HG02852 (cell line): ENCODE measurements at regions not wholly inside any gene's neighbourhood (a gene's known extent, or its start where the extent isn't known, plus 50 kb on each side); places are given as distances from the start of the nearest gene placed in this dataset.

Experiments used
- ATAC-seq: cut with Tn5 transposase; IDR thresholded peaks from one replicate; pipeline ENCODE4 v1.9.1; 2021; ENCODE audit warnings: mild to moderate bottlenecking, moderate library complexity; ENCODE audit not compliant: unreplicated experiment

DNA sequence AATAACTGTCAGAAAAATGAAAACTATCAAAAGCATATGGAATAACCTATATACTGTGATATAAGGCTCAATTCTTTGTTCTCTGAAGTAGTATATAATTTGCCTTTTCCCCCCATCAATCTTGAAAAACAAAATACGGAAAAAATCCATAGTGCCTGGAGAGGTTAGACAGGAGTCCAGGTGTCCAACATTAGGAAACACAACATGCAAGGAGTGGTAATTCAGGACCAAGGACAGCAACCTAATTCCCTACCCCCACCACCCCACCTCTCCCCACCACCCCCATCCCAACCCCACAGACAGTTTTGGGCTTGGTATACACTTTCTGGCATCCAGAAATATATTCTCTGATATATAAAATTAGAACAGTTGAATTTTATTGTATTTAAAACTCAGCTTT, 55.1 kb upstream of the SLC25A26 start:
- no peak for ATAC-seq

DNA sequence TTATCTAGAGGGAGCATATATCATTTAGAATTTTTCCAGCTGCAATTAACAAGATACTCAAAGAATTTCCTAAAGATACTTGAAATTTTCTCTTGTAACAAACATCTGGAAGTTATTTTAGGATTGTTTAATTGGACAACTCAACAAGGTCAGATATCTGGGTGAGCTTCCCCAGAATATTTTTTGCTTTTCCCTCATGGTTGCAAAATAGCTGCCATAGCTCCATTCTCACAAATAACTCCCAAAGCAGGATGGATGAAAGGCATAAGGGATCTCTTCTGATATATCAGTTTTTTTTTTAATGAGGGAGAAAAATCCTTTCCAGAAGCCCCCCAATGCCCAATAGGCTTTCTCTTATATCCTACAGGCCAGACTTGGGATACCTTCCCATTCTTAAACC, 56.6 kb upstream of the SLC25A26 start:
- no peak for ATAC-seq

DNA sequence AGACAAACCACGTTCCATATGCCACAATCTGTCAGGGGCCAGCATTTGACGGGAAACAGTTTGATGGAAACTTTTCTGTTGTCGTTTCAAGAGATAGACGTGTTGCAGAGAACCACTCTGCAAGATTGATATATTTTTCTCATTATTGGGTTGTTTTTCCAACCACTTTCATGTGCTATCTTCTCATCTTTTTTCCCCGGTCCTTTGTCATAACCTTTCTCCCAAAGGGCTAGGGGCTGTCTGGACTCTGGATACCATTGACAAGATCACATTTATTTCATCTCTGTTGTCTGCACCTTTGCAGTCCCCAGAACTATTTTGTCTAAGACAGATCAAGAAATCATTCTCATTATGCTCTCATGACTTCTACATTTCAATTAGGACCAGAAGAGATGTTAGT, 57.6 kb upstream of the SLC25A26 start:
- ATAC-seq: no peak

DNA sequence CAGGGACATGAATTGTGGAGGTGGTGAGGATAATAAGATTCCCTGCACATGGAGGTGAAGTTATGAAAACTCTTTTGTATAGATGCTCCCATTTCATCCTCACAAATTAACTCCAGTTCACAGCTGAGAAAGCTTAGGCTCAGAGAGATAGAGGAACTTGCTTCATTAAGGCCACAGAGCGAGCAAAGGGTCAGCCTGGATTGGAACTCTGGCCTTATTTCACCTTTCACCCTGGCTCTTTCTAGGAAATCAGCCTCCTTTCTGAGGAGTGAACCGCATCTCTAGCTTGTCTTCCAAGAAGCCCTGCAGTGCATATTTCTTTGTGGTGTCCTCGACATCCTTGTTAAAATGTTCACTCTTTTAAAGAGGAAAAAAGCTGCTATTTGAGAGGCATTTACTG, 58.0 kb upstream of the SLC25A26 start:
- no peak for ATAC-seq

DNA sequence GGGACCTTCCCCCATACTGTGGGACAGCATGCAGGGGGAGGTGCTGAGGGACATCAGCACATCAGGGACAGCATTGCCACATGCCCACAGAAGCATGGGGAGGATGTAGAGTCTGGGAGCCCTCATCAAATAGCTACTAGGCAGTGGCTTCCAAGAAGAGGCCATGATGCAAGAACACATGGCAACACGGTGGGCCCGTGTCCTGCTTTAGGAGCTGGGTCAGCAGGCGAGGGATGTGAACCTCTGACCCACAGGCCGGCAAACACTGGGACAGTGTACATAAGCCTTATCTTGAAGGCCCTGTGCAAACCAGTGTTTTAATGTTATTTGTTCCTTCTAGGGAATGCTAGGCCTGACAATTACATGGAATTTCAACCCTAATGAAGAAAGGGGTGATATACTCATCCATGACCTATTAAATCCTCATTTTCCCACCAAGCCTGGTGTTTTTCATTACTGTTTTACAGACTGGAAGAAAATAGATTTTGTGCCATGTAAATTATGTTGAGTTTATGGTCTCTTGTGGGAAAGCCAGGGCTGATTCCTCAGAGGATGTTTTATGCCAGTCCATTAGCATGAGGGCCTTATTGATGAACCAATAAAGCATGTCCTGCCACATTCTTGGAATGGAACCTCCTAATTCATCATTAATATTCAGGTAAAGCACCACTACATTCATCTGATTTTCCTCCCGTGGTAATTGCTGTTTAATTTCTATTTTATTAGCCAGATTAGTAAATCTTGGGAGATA, 61.7 kb upstream of the SLC25A26 start:
- no peak for ATAC-seq

DNA sequence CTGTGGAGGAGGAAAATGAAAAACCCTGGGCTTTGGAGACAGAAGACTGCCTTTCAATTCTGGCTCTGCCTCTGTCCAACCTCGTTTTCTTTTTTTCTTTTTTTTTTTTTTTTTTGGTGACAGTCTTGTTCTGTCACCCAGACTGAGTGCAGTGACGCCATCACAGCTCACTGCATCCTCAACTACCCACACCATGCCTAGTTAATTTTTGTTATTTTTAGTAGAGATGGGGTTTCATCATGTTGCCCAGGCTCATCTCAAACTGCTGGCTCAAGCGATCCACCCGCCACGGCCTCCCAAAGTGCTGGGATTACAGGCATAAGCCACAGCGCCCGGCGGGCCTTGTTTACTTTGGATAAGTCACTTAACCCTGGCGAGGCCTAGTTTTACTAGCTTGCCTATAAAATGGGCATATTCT, 66.3 kb upstream of the SLC25A26 start:
- no peak for ATAC-seq

DNA sequence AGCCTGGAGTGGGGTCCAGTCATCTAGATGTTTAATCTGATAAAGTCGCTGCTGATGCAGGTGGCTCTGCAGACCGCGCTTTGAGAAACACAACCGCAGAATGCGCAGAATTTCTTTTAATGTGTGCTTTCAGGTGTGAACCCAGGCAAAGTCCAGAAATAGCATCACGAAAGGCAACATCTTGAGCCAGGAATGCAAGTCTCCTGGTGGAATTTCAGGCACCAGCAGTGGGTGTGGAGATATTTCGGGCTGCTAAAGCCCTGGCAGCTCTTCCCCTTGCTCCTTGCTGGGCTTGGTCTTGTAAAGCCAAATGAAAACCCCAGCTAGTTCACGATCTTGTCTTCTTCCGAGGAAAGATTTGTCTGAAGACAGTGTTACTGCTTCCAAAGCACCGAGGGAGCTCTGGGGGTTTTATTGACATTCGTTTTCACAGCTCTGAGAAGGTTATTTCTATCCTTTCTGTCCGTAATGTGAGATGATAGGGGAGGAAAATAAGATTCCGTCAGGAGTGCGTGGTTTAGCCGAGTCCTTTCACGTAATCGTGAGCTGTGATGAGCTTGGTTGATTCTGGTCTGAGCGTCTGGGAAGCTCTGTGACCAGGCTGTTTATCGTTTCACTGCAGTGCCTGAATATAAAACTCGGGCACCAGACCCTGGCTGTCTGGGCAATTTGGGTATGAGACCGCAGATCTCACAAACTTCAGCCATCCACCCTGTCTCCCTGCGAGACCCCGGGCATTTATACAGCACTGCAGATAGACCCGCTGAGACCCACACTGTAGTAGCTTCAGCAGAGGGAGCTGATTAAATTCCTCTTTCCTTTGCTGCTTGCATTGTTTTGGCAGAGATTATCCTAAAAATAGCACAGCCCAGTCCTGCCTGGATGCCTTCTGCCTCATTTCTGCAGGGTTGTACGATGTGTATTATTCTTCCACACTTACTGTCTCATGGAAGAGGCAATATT, 67.0 kb upstream of the SLC25A26 start:
- ATAC-seq: no peak

DNA sequence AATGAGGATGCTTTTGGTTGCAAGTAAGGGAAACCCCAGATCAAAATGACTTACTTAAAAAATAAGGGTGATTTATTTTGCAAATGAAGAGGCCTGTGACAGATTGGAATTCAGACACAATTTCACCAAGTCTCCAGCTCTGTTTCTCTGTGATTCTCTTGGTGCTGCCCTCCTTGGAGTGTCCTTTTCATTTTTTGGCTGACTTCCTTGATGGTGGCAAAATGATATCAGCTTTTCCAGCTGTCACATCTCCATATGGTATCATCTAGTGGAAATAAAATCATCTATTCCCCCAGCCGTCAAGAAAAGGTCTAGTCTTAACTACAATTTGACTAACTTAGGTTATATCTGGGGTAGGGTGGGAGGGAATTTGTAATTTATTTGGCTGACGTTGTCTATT, 68.5 kb upstream of the SLC25A26 start:
- ATAC-seq: no peak

DNA sequence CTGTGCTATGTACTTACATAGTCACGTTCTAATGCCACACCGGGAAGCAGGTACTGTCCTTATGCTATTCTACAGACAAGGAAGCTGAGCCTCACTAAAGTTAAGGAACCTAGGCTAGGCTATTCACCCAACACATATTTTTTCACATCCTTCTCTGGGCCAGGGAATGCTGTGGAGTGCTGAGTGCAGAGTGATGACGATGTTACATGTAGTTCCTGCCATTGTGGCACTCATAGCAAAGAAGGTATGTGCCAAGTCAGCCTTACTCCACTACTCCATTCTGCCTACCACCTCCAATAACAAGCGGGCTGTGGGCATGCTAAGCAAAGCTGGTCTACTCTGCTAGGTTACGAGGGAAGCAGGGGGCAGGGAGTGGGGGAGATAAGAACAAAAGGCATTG, 69.8 kb upstream of the SLC25A26 start:
- ATAC-seq: no peak

DNA sequence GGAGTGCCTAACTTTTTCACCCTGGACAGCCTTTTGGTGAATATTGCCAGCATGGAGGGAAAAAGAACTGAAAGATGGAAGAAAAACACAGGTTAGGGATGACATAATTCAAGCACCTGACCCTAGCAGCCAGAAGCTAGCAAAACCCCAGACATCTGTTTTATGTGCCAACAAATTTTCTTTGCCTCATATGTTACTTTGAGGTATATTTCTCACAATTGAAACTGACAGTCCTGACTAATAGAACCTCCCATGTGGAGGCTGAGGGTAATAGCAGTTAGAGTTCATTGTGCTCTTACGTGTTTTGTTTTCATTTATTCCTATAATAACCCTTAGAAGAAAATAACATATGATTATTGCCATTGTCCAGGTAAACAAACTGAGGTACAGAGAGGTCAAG, 71.5 kb upstream of the SLC25A26 start:
- no peak for ATAC-seq

DNA sequence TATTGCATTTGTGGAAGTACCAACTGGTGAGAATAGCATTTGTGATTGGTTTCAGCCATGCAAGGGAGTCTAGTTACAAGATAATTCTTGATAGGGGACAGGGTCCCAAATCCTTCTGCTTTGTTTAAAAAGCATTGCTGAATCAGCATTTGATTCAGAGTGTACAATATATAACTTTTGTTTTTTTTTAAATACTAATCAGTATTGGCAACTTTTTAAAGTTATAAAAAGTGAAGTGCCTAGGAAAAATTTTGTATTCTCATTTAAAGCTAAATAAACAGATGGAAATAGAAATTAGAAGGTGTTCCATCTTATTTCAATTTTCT, 75.4 kb upstream of the SLC25A26 start:
- ATAC-seq: no peak

DNA sequence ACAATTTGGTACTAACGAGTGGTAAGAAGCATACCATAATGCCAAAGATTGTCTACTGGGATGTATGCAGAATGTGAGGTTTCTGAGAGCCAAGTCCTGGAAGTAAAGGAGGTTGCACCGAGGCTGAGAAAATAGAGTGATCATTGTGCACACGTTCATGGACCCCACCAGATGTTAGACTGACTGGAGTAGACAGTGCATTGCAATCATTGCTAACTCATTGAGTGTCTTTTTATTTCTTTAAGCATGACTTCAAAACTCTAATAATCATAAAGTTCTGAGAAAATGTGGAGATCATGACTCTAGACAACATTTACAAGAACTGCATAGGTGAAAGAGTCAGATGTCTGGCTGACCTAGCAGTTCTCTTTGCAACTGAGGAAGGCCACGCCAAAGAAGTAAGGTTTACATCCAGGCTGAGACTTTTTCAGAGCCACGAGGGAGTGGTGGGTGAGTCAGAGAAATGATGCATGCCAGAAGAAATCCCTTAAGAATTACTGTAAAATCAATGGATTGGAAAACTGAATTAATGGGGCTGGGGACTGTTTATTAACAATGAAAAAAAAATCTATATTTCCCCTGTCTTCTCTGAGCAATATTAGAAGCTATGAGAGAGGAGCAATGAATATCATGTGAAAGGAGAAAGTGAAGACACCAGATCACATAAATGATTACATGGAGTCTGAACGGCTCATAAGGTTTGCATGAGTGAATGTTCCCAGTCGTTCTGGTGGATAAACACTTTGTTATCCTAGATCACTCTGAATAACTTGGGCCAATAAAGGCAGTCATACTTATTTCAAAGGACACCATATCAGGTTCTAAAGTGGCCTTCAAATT, 76.0 kb upstream of the SLC25A26 start:
- no peak for ATAC-seq

DNA sequence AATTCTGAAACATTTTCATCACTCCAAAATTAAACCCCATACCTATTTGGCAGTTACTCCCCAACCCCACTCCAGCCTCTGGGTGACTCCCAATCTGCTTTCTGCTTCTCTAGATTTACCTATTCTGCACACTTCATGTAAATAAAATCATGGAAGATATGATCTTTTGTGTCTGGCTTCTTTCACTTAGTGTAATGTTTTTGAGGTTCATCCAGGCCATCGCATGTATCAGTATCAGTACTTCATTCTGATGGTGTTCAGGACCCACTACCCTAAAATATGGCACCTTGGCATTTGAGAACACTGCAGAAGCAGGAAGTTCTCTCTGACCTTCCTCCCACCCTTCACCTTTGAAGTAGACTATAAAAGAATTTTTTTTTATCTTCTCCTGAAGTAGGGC, 78.7 kb upstream of the SLC25A26 start:
- ATAC-seq: no peak

DNA sequence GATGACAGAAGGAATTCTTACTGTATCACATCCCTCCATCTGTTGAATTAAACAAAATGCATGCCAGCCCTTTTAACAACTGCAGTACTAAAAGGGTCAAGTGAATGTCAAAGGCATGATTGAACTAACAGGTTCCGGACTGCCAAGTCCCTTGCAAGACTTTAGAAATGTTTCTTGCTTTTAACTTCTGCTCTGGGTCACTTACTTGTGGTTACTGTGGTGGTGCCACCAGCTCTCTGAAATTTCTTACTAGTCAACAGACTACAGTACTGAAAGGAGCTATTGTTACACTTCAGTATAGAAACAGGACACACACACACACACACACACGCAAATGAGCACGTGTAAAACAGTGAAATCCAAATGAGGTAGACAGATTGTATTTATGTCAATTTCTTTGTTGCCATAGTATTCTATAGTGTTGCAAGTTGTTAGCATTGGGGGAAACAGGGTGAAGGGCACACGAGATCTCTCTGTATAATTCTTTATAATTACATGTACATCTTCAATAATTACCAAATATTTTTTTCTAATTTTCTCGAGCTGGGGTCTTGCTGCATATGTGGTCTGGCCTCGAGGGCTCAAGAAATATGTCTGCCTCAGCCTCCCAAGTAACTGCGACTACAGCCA, 79.9 kb upstream of the SLC25A26 start:
- peak; percentile 72 for ATAC-seq

DNA sequence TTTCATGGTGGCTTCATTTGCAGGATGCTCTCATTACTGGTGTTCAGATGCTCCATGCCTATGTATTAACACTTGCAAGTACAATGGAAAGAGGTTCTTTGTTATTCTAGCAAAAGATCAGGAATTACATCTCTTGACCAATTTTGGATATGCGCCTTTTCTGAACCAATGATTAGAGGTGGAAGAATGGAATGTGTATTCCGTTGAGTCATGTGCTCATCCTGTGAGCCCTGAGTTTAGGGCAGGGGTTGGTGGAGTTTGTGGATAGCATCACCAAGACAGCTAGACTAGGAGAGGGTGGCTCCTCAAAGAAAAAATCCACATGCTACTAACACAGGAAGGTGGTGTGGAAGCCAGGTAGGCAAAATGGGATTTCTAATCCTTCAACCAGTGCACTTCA, 80.7 kb upstream of the SLC25A26 start:
- ATAC-seq: no peak

DNA sequence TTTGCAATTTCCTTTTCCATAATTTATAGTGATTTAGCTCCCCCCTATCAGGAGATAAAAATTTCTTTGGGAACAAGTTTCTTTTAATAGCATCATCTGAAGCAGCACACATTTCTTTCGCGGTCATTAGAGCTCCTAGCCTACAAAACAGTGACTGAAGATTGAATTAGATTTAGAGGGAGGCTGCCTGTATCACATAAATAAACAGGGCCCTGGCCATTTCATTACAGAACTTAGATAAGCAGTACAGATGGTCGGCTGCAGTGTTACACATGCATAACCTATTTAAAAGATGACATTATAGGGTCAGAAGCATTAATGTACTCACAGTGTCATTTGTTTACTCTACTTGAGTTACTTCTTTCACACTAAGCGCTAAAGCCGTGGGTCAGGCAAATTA, 81.4 kb upstream of the SLC25A26 start:
- ATAC-seq: no peak

DNA sequence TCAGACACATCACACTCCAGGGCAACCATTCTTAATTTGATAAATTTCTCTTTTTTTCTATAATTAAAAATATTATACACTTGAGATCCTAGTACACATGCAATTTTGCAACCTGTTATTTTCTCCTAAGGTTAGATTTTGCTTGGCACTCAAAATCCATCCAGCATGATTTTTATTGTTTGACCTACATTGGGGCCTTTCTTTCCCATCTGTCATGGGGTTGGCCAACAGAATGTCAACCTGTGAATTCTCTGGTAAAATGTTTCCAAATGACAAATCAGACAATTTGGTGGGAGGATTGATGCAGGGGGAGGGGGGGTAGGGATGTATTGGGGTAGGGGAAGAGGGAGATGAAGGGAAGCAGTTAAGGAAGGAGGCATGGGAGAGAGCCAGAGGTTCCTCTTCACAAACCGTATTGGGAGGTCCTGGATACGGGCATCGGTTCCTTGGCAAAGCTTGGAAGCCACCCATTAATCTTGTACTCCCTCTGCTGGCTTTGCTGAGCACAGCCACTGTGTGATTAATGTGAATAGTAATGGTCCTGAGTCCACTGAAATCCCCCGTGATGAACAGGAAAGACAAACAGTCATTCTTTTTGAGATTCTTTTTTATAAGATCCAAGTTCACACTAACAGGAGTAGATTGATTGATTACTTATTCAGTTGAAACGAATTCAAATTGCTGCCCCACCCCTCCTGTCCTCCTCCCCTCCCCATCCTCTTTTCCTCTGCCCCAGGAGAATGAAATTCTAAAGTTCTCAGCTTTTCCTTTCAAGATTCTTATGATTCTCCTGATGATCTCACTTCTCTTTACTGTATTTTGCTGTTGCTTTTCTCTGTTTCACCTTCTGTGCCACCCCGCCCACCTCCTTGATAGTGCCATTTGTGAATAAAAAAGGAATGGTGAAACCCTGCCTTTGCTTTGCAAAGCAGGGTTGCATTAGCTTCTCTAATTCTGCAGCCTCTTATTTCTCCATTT, 82.2 kb upstream of the SLC25A26 start:
- ATAC-seq: no peak

DNA sequence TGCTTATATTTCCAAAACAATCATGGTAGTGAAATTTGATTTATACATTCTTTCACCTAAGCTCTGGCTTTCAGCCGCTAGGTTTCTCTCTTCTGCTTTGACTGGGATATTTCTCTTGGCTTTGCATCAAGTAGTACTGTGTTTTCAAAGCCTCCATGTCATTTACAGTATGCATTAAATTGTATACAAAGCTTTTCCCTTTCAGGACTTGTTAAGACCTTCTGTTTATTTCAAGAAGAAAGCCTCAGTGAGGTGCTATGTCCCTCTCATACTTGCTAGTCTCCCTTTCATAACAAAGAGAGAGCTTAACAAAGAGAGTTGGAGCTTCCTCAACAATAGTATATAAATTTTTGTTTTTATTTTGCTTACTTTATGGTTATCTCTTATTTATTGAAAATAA, 84.2 kb upstream of the SLC25A26 start:
- ATAC-seq: no peak

DNA sequence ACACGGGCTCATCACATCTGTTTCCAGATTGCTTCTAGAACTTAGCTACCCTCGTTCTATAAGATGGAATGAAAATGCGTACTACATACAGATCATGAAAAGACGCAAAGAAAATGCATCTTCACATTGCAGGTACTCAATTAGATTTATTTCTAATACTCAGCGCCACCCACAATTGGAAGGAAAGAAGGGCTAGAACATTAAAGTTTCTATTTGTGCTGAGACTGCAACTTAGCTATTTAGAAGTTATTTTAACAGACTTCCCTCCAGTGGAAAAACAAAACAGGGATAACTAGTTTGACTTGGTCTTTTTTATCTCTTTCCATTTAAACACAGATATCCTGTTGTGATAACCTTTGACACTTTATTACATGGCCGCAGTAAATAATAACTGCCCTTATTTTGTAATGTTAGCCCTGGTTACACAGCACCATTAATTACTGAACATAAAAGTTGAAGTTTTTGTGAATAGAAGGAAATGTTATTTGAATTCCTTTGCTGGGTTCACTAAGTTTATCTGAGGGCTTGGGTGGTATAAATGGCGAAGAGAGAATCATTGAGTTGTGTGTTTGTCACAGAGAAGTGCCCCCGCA, 86.9 kb upstream of the SLC25A26 start:
- ATAC-seq: no peak
